Activated CD8-positive, alpha-beta memory T cell treated with anti-CD3 and anti-CD28 coated beads for 36 hours (primary cell): ENCODE measurements at regions not wholly inside any gene's neighbourhood (a gene's known extent, or its start where the extent isn't known, plus 50 kb on each side); places are given as distances from the start of the nearest gene placed in this dataset.
"Not testable (repeated sequence)": the region's sequence is repeated elsewhere in the genome, so short reads cannot be mapped to it uniquely, and the experiment has no call there.

Experiments used
- CTCF ChIA-PET: fragments of 350-600 bp; sonication (Branson Sonifier 250); formaldehyde crosslinking; loops from one replicate; lab custom pipeline; 2021; ENCODE audit warnings: antibody characterized with exemption; lab: Charles Lee
- POLR2A ChIA-PET: fragments of 350-600 bp; sonication (Branson Sonifier 250); formaldehyde crosslinking; loops from one replicate; lab custom pipeline; 2021; ENCODE audit warnings: antibody characterized with exemption; lab: Charles Lee

GRCh38 chr6:13874191-13874549, 50.6 kb upstream of the RNF182 start:
- ChIA-PET CTCF (interaction anchor here (0.6 to 1.9 kb wide), 14 partner anchors 10 to 1373 kb away, joined by 3 to 7 read pairs (median 3); partner anchors contain the start of gene RNF182), POLR2A (no interaction called here)

DNA sequence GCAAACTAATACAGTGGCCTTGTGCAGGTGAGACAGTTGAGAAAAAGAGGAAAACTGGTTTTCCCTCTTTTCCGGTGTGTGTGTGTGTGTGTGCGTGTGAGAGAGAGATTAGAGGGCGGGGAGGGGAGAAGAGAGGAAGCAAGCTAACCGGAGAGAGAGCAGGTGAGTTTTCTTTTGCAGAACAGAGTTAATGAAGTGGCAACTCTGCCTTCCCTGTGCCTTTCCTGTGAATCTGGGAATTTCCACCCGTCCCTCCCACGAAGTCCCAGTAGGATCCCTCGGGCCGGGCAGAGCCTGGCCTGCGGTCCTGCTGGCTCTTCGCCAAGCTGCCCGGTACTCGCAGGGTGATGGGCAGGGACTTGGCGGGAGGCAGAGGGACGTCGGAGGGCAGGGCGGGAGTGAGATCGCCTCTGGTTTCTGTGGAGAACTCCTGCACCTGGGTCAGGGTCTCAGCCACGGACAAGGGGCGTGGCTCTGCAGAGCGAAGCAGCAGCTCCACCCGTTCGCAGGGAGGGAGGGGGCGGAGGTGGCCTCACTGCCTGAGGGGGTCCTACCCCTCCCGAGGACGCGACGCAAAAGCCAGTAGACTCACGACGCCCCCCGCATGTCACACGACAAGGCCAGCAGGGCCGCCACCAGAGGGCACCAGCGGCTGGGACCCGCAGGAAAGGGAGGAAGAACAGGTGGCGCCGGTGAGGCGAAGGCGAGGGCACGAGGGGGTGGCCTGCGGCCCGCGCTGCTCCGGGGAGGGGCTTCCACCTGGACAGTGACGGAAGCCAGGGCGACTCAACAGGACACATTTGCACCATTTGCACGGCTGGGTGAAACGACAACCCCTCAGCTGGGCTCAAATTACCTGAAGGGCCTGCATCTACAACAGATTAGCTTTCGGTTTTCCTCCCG, 51.2 kb upstream of the RNF182 start:
- ChIA-PET CTCF (interaction anchor here (0.7 to 1.9 kb wide), 14 partner anchors 10 to 195 kb away, joined by 3 to 7 read pairs (median 3); partner anchors contain the start of gene RNF182), POLR2A (no interaction called here)

DNA sequence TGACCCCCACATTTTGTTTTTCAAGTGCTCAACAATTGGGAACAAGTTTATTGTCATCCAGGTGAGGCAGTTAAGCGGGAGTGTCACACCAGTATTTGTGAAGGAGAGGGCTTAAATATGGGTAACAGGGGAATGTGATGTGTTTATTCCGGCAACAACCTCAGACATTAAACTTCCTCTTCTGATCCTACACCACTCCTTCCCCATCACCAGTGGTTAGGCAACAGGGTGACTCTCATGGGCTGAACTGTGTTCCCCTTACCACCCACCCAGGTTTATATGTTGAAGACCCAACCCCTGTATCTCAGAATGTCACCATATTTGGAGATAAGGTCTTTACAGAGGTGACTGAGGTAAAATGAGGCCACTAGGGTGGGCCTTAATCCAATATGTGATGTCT, 52.1 kb upstream of the RNF182 start:
- CTCF ChIA-PET, result interaction anchor here (1.7 kb wide), 1 partner anchor 196 kb away, joined by 5 read pairs; no protein-coding TSS in a partner anchor
- POLR2A ChIA-PET, result no interaction called here

DNA sequence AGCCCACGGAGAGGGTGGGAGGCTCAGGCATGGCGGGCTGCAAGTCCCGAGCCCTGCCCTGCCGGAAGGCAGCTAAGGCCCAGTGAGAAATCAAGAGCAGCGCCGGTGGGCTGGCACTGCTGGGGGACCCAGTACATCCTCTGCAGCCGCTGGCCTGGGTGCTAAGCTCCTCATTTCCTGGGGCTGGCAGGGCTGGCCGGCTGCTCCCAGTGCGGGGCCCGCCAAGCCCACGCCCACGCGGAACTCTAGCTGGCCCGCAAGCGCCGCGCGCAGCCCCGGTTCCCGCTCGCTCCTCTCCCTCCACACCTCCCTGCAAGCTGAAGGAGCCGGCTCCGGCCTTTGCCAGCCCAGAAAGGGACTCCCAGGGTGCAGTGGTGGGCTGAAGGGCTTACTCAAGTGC, 52.7 kb upstream of the RNF182 start:
- POLR2A ChIA-PET, result not testable (repeated sequence)
- CTCF ChIA-PET, result interaction anchor here (1.6 kb wide), 1 partner anchor 12 kb away, joined by 3 read pairs; no protein-coding TSS in a partner anchor

- ChIA-PET POLR2A (no interaction called here), CTCF (interaction anchor here (0.8 to 1.6 kb wide), 2 partner anchors 11 to 275 kb away, joined by 3 read pairs; no protein-coding TSS in a partner anchor)
Measured at GRCh38 chr6:13870214-13870830, 54.4 kb upstream of the RNF182 start.

- ChIA-PET POLR2A (no interaction called here), CTCF (no interaction called here)
Measured at GRCh38 chr6:13868236-13868635, 53.9 kb upstream of the MCUR1 start.

- ChIA-PET POLR2A (no interaction called here), CTCF (no interaction called here)
Measured at GRCh38 chr6:13866301-13866700, 51.9 kb upstream of the MCUR1 start.

DNA sequence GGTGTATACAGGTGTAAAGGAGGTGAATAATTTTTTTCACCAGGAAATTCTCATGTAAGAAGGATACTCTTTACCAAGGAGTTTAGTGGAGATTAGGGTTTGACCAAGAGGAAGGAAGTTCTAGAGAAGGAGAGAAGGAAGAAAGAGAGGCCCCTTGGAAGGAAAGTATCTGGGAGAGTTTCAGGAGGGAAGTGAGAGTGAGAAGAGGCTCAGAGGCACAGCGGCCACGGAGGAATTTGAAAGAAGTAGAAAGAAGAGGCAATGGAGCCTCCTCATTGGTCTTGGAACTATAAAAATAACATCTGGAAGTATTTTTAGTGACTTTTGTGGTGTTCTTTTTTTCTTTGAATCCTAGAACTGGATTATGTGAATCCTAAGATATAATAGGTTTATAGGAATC, 50.8 kb upstream of the MCUR1 start:
- CTCF ChIA-PET, result no interaction called here

GRCh38 chr6:13864669-13865068, 50.3 kb upstream of the MCUR1 start:
- POLR2A ChIA-PET, CTCF ChIA-PET: not testable (repeated sequence)

More for the DNA sequence above, 50.8 kb upstream of the MCUR1 start:
- POLR2A ChIA-PET, result no interaction called here
